Lower lobe of right lung (tissue), 2 donors: ENCODE measurements at regions not wholly inside any gene's neighbourhood (a gene's known extent, or its start where the extent isn't known, plus 50 kb on each side); places are given as distances from the start of the nearest gene placed in this dataset.

Experiments used
- ATAC-seq, 2 donors: fragments of 200-7000 bp; cut with Tn5 transposase; one replicate each; pipeline ENCODE4 v1.9.1; 2020 to 2022; ENCODE audit warnings: mild to moderate bottlenecking in 2 of 2, moderate library complexity in 2 of 2
- DNase-seq: peaks from one replicate; pipeline ENCODE4 v3.0.0-alpha.2; 2020
- H3K27ac ChIP-seq: fragments of 200-600 bp; one replicate; pipeline ENCODE4 v1.8.0; 2022
- H3K27me3 ChIP-seq: fragments of 200-600 bp; one replicate; pipeline ENCODE4 v1.8.0; 2022; ENCODE audit warnings: low read depth
- H3K36me3 ChIP-seq: fragments of 200-600 bp; one replicate; pipeline ENCODE4 v1.8.0; 2022; ENCODE audit warnings: mild to moderate bottlenecking
- H3K4me1 ChIP-seq: fragments of 200-600 bp; one replicate; pipeline ENCODE4 v1.8.0; 2022
- H3K4me3 ChIP-seq: fragments of 200-600 bp; one replicate; pipeline ENCODE4 v1.8.0; 2022; ENCODE audit warnings: mild to moderate bottlenecking
- H3K9me3 ChIP-seq: fragments of 200-600 bp; one replicate; pipeline ENCODE4 v1.8.0; 2022
- CTCF ChIP-seq: fragments of 200-600 bp; IDR thresholded peaks from one replicate; pipeline ENCODE4 v1.8.0; 2022; ENCODE audit warnings: antibody characterized with exemption, mild to moderate bottlenecking
- intact Hi-C: fragments of 100-400 bp; cut with DNase I; formaldehyde crosslinking; loops from one replicate; pipeline ENCODE4 v1.11.0; 2022
- donor health status: DM: no; HTN: yes; CAD: no; lungs with severe emphysema.

DNA sequence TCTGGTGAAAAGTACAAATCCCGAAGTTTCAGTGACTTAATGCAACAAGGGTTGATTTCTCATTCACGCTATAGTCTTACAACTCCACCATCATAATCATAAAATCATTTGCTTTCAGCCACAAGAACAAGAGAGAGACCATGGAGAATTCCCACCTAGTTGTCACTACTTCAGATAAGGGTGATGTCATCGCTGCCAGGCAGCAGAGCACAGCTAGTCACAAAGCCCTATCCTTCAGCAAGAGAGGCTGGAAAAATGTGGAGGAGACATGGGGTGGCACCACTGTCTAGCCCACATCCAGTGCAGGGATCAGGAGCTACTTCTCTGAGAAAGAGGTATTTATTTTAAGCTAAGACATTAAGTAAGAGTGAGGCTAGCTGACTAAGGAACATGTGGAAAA, 356.1 kb downstream of the YTHDC2 start:
- no peaks in the 10 kb centered on the region for H3K27me3 ChIP-seq
- no peak for TF ChIP-seq CTCF
- no peak for ATAC-seq
- H3K4me1 ChIP-seq: no peaks in the 10 kb centered on the region
- no peaks in the 10 kb centered on the region for H3K36me3 ChIP-seq
- no peak for DNase-seq
- H3K27ac ChIP-seq: no peak overlapping the region
- intact Hi-C loops: no loop called here
- no peak overlapping the region for H3K4me3 ChIP-seq
- no peaks in the 10 kb centered on the region for H3K9me3 ChIP-seq

DNA sequence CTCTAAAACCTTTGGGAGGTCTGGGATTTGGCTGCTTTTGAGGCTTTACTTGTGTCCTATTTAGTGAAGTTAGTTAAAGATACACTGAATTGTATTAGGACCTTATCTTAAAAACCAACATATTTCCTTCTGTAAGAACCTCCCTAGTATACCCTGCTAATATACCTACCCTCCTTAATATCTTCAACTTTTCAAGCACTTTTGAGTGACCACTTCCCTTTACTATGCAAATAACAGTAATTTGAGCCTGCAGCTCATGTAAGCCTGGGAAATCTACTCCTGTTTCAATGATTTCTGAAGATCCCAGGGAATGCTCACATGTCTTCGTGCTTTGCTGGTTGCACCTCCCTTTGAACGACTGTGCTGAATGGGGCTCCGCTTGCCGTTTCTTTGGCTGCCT, 358.5 kb downstream of the YTHDC2 start:
- H3K27me3 ChIP-seq: no peaks in the 10 kb centered on the region
- H3K36me3 ChIP-seq: no peaks in the 10 kb centered on the region
- H3K9me3 ChIP-seq: no peaks in the 10 kb centered on the region
- no peaks in the 10 kb centered on the region for H3K4me1 ChIP-seq
- intact Hi-C loops: no loop called here
- ATAC-seq: peak; percentile 83 to 86
- no peak overlapping the region for H3K4me3 ChIP-seq
- DNase-seq: no peak
- H3K27ac ChIP-seq: no peak overlapping the region
- TF ChIP-seq CTCF: no peak

- no peak for TF ChIP-seq CTCF
- ATAC-seq (no peak), DNase-seq (no peak)
- intact Hi-C loops: no loop called here
- Histone ChIP-seq H3K9me3 (no peaks in the 10 kb centered on the region), H3K27ac (no peak overlapping the region), H3K4me3 (no peak overlapping the region), H3K36me3 (no peaks in the 10 kb centered on the region), H3K4me1 (no peaks in the 10 kb centered on the region), H3K27me3 (no peaks in the 10 kb centered on the region)
Observed at GRCh38 chr5:113875096-113875495, 361.6 kb downstream of the YTHDC2 start.

GRCh38 chr5:113891491-113891890, 378.0 kb downstream of the YTHDC2 start:
- Histone ChIP-seq H3K4me3 (no peak overlapping the region), H3K27ac (no peak overlapping the region), H3K9me3 (no peaks in the 10 kb centered on the region), H3K4me1 (no peaks in the 10 kb centered on the region), H3K27me3 (no peaks in the 10 kb centered on the region), H3K36me3 (no peaks in the 10 kb centered on the region)
- ATAC-seq: no peak
- intact Hi-C loops: no loop called here
- no peak for TF ChIP-seq CTCF
- DNase-seq: no peak

DNA sequence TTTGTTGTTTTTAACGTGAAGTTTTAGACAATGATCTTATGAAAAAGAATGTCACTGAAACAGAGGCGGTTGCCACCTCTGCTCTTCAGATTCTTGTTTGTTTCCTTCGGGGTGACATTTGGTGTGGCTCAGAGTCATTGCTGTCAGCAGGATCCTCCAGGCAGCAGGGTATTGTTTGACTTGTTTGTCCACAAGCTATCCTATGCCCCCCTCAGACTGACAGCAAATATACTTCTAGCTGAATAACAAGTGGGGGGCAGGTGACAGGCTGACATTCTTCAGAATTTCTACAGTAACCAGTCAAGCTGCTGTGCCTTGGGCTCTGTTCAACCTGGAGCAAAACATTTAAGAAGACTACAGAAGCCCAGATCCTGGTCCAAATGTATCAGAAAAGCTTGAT, 383.3 kb downstream of the YTHDC2 start:
- Histone ChIP-seq H3K27me3 (no peaks in the 10 kb centered on the region), H3K27ac (no peak overlapping the region), H3K36me3 (no peaks in the 10 kb centered on the region), H3K4me1 (no peaks in the 10 kb centered on the region), H3K9me3 (no peaks in the 10 kb centered on the region), H3K4me3 (no peak overlapping the region)
- no peak for DNase-seq
- no peak for TF ChIP-seq CTCF
- intact Hi-C loops: no loop called here
- no peak for ATAC-seq

- H3K27me3 ChIP-seq: no peaks in the 10 kb centered on the region
- intact Hi-C loops: no loop called here
- TF ChIP-seq CTCF: no peak
- no peaks in the 10 kb centered on the region for H3K36me3 ChIP-seq
- ATAC-seq (no peak), DNase-seq (no peak)
- H3K9me3 ChIP-seq: no peaks in the 10 kb centered on the region
- H3K4me1 ChIP-seq: no peaks in the 10 kb centered on the region
- H3K27ac ChIP-seq: no peak overlapping the region
- no peak overlapping the region for H3K4me3 ChIP-seq
Observed at GRCh38 chr5:113897748-113898147, 384.3 kb downstream of the YTHDC2 start.
